ENCODE measurements at regions not wholly inside any gene's neighbourhood (a gene's known extent, or its start where the extent isn't known, plus 50 kb on each side); places are given as distances from the start of the nearest gene placed in this dataset.

GRCh38 chr19:33876192-33876591, 79.5 kb downstream of the KCTD15 start:
- TF ChIP-seq CTCF (IDR thresholded peaks at IDR 0.05; ENCODE audit: low read depth, low read length), result no peak
- no peak overlapping the region for H3K4me3 ChIP-seq (ENCODE audit: low read depth, low read length)

GRCh38 chr19:33878030-33878544, 81.4 kb downstream of the KCTD15 start:
- TF ChIP-seq CTCF (IDR thresholded peaks at IDR 0.05; ENCODE audit: low read depth, low read length), result no peak
- H3K4me3 ChIP-seq (ENCODE audit: low read depth, low read length), result no peak overlapping the region

GRCh38 chr19:33878910-33879810, 82.5 kb downstream of the KCTD15 start:
- TF ChIP-seq CTCF (IDR thresholded peaks at IDR 0.05; ENCODE audit: low read depth, low read length), result no peak
- H3K4me3 ChIP-seq (ENCODE audit: low read depth, low read length), result no peak overlapping the region

- H3K4me3 ChIP-seq (ENCODE audit: low read depth, low read length), result no peak overlapping the region
- no peak for TF ChIP-seq CTCF (IDR thresholded peaks at IDR 0.05; ENCODE audit: low read depth, low read length)
Measured at GRCh38 chr19:33879818-33880575, 83.3 kb downstream of the KCTD15 start.

- no peak for TF ChIP-seq CTCF (IDR thresholded peaks at IDR 0.05; ENCODE audit: low read depth, low read length)
- no peak overlapping the region for H3K4me3 ChIP-seq (ENCODE audit: low read depth, low read length)
Measured at GRCh38 chr19:33883859-33884519, 87.3 kb downstream of the KCTD15 start.

GRCh38 chr19:33885236-33885635, 88.6 kb downstream of the KCTD15 start:
- H3K4me3 ChIP-seq (ENCODE audit: low read depth, low read length), result no peak overlapping the region
- TF ChIP-seq CTCF (IDR thresholded peaks at IDR 0.05; ENCODE audit: low read depth, low read length), result no peak

Data from WI38 (cell line).